CD4-positive, CD25-positive, alpha-beta regulatory T cell (primary cell): ENCODE measurements at regions not wholly inside any gene's neighbourhood (a gene's known extent, or its start where the extent isn't known, plus 50 kb on each side); places are given as distances from the start of the nearest gene placed in this dataset.

Experiments
- ATAC-seq, 2 donors: fragments of 150-1000 bp; cut with Tn5 transposase; one replicate each; pipeline ENCODE4 v1.10.0; 2021; ENCODE audit warnings: low read depth in 2 of 2, moderate number of reproducible peaks in 2 of 2, moderate library complexity in 1 of 2
- DNase-seq, 3 donors: peaks; one replicate each; pipeline versions ENCODE4 v3.0.0 to v3.0.0-alpha.2; 2012 to 2022; ENCODE audit warnings: mixed read lengths in 1 of 3
- H3K27ac ChIP-seq: one replicate; pipeline ENCODE4 v1.7.0; 2013; ENCODE audit warnings: mild to moderate bottlenecking, low read length; ENCODE audit not compliant: insufficient read depth, poor library complexity, severe bottlenecking
- H3K27me3 ChIP-seq: one replicate; pipeline ENCODE4 v1.7.0; 2013; ENCODE audit warnings: low read length; ENCODE audit not compliant: control insufficient read depth, insufficient read depth
- H3K36me3 ChIP-seq: one replicate; pipeline ENCODE4 v1.7.0; 2013; ENCODE audit warnings: mild to moderate bottlenecking, low read length, moderate library complexity; ENCODE audit not compliant: control insufficient read depth, insufficient read depth
- H3K4me1 ChIP-seq: 2 replicates; pipeline ENCODE4 v1.7.0; 2013; ENCODE audit warnings: mild to moderate bottlenecking, low read length; ENCODE audit not compliant: insufficient read depth, control insufficient read depth, poor library complexity, severe bottlenecking
- H3K4me3 ChIP-seq: one replicate; pipeline ENCODE4 v1.7.0; 2013; ENCODE audit warnings: low read depth, mild to moderate bottlenecking, low read length, moderate library complexity
- H3K9me3 ChIP-seq, 2 experiments: 1 replicate in 1 of 2; 2 replicates in 1 of 2; pipeline ENCODE4 v1.7.0; 2013; ENCODE audit warnings: low read length in 2 of 2, mild to moderate bottlenecking in 1 of 2, moderate library complexity in 1 of 2; ENCODE audit not compliant: control insufficient read depth in 2 of 2
- H3K27ac Mint-ChIP-seq, 3 donors: one replicate each; pipeline ENCODE4 v1.8.0; 2020 to 2022; ENCODE audit warnings: mild to moderate bottlenecking in 3 of 3, mixed read lengths in 3 of 3, moderate library complexity in 2 of 3
- H3K27me3 Mint-ChIP-seq: one replicate; pipeline ENCODE4 v1.8.0; 2022; ENCODE audit warnings: mild to moderate bottlenecking, mixed read lengths
- H3K36me3 Mint-ChIP-seq: one replicate; pipeline ENCODE4 v1.8.0; 2020; ENCODE audit warnings: mixed read lengths
- H3K4me1 Mint-ChIP-seq, 4 donors: one replicate each; pipeline ENCODE4 v1.8.0; 2020 to 2022; ENCODE audit warnings: mixed read lengths in 4 of 4, mild to moderate bottlenecking in 1 of 4
- H3K4me3 Mint-ChIP-seq, 4 donors: one replicate each; pipeline ENCODE4 v1.8.0; 2020 to 2022; ENCODE audit warnings: mild to moderate bottlenecking in 4 of 4, mixed read lengths in 4 of 4, moderate library complexity in 3 of 4
- H3K9me3 Mint-ChIP-seq, 7 donors: one replicate each; pipeline ENCODE4 v1.8.0; 2020 to 2022; ENCODE audit warnings: mixed read lengths in 7 of 7, mild to moderate bottlenecking in 3 of 7, moderate library complexity in 2 of 7

DNA sequence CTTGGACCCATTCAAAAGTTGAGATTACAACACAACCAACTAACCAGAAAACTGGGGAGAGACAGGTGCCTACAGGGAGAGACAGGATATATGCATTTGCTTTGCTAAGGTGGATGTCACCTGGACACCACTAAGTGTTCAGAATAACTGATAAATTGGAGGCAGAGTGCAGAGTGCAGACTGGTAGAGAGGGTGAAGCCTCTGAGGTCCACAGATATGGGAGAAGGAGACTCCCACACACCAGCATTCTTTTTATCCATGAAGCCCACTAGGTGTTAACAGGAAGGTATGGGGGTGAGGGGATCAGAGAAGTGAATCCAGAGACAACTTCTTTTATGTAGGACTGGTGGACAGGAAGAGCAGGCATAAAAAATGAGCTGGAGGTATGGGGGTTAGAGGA, 1310.0 kb upstream of the ZEB2 start:
- no peaks in the 10 kb centered on the region for H3K4me1 Mint-ChIP-seq
- H3K4me3 Mint-ChIP-seq = no peak overlapping the region
- ATAC-seq (no peak), DNase-seq (no peak)
- H3K9me3 ChIP-seq = no peaks in the 10 kb centered on the region
- no peak overlapping the region for H3K27ac ChIP-seq
- H3K4me3 ChIP-seq = no peak overlapping the region
- peaks cover 0 to 11% (median 3%) of the 10 kb centered on the region in 7 donors for H3K9me3 Mint-ChIP-seq
- H3K27ac Mint-ChIP-seq = no peak overlapping the region
- no peaks in the 10 kb centered on the region for H3K27me3 ChIP-seq
- no peaks in the 10 kb centered on the region for H3K4me1 ChIP-seq
- H3K36me3 Mint-ChIP-seq = no peaks in the 10 kb centered on the region
- H3K27me3 Mint-ChIP-seq = no peaks in the 10 kb centered on the region
- no peaks in the 10 kb centered on the region for H3K36me3 ChIP-seq

GRCh38 chr2:145827235-145827634, 1307.3 kb upstream of the ZEB2 start:
- Histone ChIP-seq H3K27me3 (no peaks in the 10 kb centered on the region), H3K27ac (no peak overlapping the region), H3K4me3 (no peak overlapping the region), H3K36me3 (no peaks in the 10 kb centered on the region), H3K4me1 (no peaks in the 10 kb centered on the region), H3K9me3 (no peaks in the 10 kb centered on the region)
- ATAC-seq = no peak
- DNase-seq = no peak
- peaks cover 0 to 11% (median 5%) of the 10 kb centered on the region in 7 donors for H3K9me3 Mint-ChIP-seq
- no peaks in the 10 kb centered on the region for H3K4me1 Mint-ChIP-seq
- no peaks in the 10 kb centered on the region for H3K36me3 Mint-ChIP-seq
- no peak overlapping the region for H3K27ac Mint-ChIP-seq
- no peak overlapping the region for H3K4me3 Mint-ChIP-seq
- H3K27me3 Mint-ChIP-seq = no peaks in the 10 kb centered on the region

GRCh38 chr2:145824384-145824783, 1304.5 kb upstream of the ZEB2 start:
- Mint-ChIP-seq H3K4me3 (no peak overlapping the region), H3K27ac (no peak overlapping the region), H3K4me1 (no peaks in the 10 kb centered on the region), H3K36me3 (no peaks in the 10 kb centered on the region), H3K9me3 (peaks cover 0 to 11% (median 5%) of the 10 kb centered on the region in 7 donors), H3K27me3 (no peaks in the 10 kb centered on the region)
- Histone ChIP-seq H3K4me1 (no peaks in the 10 kb centered on the region), H3K36me3 (no peaks in the 10 kb centered on the region), H3K27me3 (no peaks in the 10 kb centered on the region), H3K9me3 (no peaks in the 10 kb centered on the region), H3K4me3 (no peak overlapping the region), H3K27ac (no peak overlapping the region)
- ATAC-seq (no peak), DNase-seq (no peak)

DNA sequence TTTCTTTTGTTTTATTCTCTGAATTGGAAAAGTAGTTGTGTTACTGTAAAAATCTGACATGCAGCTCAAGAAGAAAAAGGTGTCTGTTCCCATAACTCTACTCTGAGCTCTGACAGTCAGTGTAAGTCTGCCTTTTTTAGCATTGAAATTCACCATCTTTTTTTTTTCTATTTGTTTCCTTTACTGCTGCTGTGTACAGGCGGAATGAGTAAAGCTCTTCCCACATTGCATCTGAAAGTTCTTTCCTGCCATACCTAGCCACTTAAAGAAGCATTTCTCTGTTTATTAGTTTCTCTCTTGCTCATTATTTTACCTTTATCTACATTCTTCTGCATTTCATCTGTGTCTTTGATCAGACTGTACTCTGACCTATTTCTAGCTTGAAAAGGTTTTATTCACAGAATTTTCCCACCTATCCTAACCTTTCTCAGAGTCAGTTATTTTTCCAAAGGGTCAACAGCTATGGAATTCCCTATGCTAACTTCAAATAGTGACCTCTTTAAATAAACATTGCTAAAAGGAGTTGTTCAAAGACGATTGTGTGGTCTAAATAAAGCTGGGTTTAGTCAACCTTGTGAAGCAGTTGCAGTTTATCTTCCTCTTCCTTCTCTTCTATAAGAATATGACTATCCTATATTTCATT, 1303.1 kb upstream of the ZEB2 start:
- ATAC-seq = no peak
- H3K27me3 Mint-ChIP-seq = no peaks in the 10 kb centered on the region
- H3K4me3 Mint-ChIP-seq = no peak overlapping the region

GRCh38 chr2:145820651-145821050, 1300.7 kb upstream of the ZEB2 start:
- Mint-ChIP-seq H3K4me3 (no peak overlapping the region), H3K27me3 (no peaks in the 10 kb centered on the region), H3K4me1 (no peaks in the 10 kb centered on the region), H3K27ac (no peak overlapping the region), H3K9me3 (peaks cover 0 to 7% (median 4%) of the 10 kb centered on the region in 7 donors), H3K36me3 (no peaks in the 10 kb centered on the region)
- ATAC-seq (no peak), DNase-seq (no peak)
- no peak overlapping the region for H3K27ac ChIP-seq
- H3K36me3 ChIP-seq = no peaks in the 10 kb centered on the region
- no peaks in the 10 kb centered on the region for H3K9me3 ChIP-seq
- no peak overlapping the region for H3K4me3 ChIP-seq
- no peaks in the 10 kb centered on the region for H3K27me3 ChIP-seq
- no peaks in the 10 kb centered on the region for H3K4me1 ChIP-seq

More for the DNA sequence above, 1303.1 kb upstream of the ZEB2 start:
- Histone ChIP-seq H3K27ac (no peak overlapping the region), H3K27me3 (no peaks in the 10 kb centered on the region), H3K9me3 (no peaks in the 10 kb centered on the region), H3K36me3 (no peaks in the 10 kb centered on the region), H3K4me1 (no peaks in the 10 kb centered on the region), H3K4me3 (no peak overlapping the region)
- no peak for DNase-seq
- Mint-ChIP-seq H3K9me3 (peaks cover 0 to 11% (median 5%) of the 10 kb centered on the region in 7 donors), H3K36me3 (no peaks in the 10 kb centered on the region), H3K27ac (no peak overlapping the region), H3K4me1 (no peaks in the 10 kb centered on the region)

GRCh38 chr2:145818890-145819504, 1299.1 kb upstream of the ZEB2 start:
- Histone ChIP-seq H3K36me3 (no peaks in the 10 kb centered on the region), H3K4me1 (no peaks in the 10 kb centered on the region), H3K4me3 (no peak overlapping the region), H3K9me3 (no peaks in the 10 kb centered on the region), H3K27ac (no peak overlapping the region), H3K27me3 (no peaks in the 10 kb centered on the region)
- H3K36me3 Mint-ChIP-seq = no peaks in the 10 kb centered on the region
- no peak overlapping the region for H3K4me3 Mint-ChIP-seq
- no peak overlapping the region for H3K27ac Mint-ChIP-seq
- peaks cover 0 to 7% (median 4%) of the 10 kb centered on the region in 7 donors for H3K9me3 Mint-ChIP-seq
- DNase-seq (no peak), ATAC-seq (no peak)
- H3K4me1 Mint-ChIP-seq = no peaks in the 10 kb centered on the region
- H3K27me3 Mint-ChIP-seq = no peaks in the 10 kb centered on the region

GRCh38 chr2:145815933-145816332, 1296.0 kb upstream of the ZEB2 start:
- H3K36me3 Mint-ChIP-seq = no peaks in the 10 kb centered on the region

DNA sequence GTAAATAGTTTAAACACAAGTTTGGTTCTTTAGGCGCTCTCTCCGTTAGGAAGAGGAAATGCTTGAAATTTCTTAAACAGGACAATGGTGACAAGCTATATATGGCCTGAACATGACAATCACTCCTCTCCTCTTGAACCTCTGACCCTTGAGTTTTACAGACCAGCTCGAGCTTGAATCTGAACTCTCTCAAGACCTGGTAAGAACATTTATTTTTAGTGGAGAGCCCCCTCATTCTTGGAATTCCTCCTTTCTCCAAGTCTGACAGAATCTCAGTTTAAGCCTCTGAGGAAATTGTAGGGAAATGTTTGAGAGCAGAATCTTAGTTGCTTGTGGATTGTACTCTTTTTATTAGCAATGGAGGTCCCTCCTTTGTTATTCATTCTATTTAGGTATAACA, 1293.6 kb upstream of the ZEB2 start:
- H3K27me3 Mint-ChIP-seq = no peaks in the 10 kb centered on the region
- H3K4me1 Mint-ChIP-seq = no peaks in the 10 kb centered on the region
- ATAC-seq (no peak), DNase-seq (no peak)
- peaks cover 0 to 4% (median 0%) of the 10 kb centered on the region in 7 donors for H3K9me3 Mint-ChIP-seq
- Histone ChIP-seq H3K36me3 (no peaks in the 10 kb centered on the region), H3K4me3 (no peak overlapping the region), H3K9me3 (no peaks in the 10 kb centered on the region), H3K27ac (no peak overlapping the region), H3K4me1 (no peaks in the 10 kb centered on the region), H3K27me3 (no peaks in the 10 kb centered on the region)
- H3K27ac Mint-ChIP-seq = no peak overlapping the region
- no peaks in the 10 kb centered on the region for H3K36me3 Mint-ChIP-seq
- H3K4me3 Mint-ChIP-seq = no peak overlapping the region

More at GRCh38 chr2:145815933-145816332, 1296.0 kb upstream of the ZEB2 start:
- no peaks in the 10 kb centered on the region for H3K27me3 ChIP-seq
- H3K36me3 ChIP-seq = no peaks in the 10 kb centered on the region
- no peaks in the 10 kb centered on the region for H3K9me3 ChIP-seq
- no peak overlapping the region for H3K4me3 ChIP-seq
- no peak for ATAC-seq
- no peak overlapping the region for H3K27ac Mint-ChIP-seq
- no peak overlapping the region for H3K27ac ChIP-seq
- no peaks in the 10 kb centered on the region for H3K4me1 ChIP-seq
- DNase-seq = no peak
- H3K4me1 Mint-ChIP-seq = no peaks in the 10 kb centered on the region
- no peaks in the 10 kb centered on the region for H3K27me3 Mint-ChIP-seq
- no peak overlapping the region for H3K4me3 Mint-ChIP-seq
- peaks cover 0 to 7% (median 0%) of the 10 kb centered on the region in 7 donors for H3K9me3 Mint-ChIP-seq
